Activated gamma-delta T cell (primary cell): ENCODE measurements at regions not wholly inside any gene's neighbourhood (a gene's known extent, or its start where the extent isn't known, plus 50 kb on each side); places are given as distances from the start of the nearest gene placed in this dataset.

Experiments
- DNase-seq: peaks from one replicate; lab custom pipeline; 2025; lab: John Stamatoyannopoulos, UW

- DNase-seq = no peak
Observed at GRCh38 chr2:5842326-5842725, 150.1 kb downstream of the SOX11 start.

- no peak for DNase-seq
Observed at GRCh38 chr2:5845798-5846330, 153.7 kb downstream of the SOX11 start.

- no peak for DNase-seq
Observed at GRCh38 chr2:5846881-5847280, 154.7 kb downstream of the SOX11 start.

GRCh38 chr2:5849562-5849961, 157.4 kb downstream of the SOX11 start:
- DNase-seq = no peak

- DNase-seq = no peak
Observed at GRCh38 chr2:5851410-5851809, 159.2 kb downstream of the SOX11 start.

GRCh38 chr2:5854797-5855196, 162.6 kb downstream of the SOX11 start:
- no peak for DNase-seq

- DNase-seq = no peak
Observed at GRCh38 chr2:5867056-5867455, 174.9 kb downstream of the SOX11 start.

GRCh38 chr2:5868931-5869330, 176.7 kb downstream of the SOX11 start:
- DNase-seq = no peak

GRCh38 chr2:5869936-5870335, 177.8 kb downstream of the SOX11 start:
- no peak for DNase-seq

- no peak for DNase-seq
Observed at GRCh38 chr2:5877360-5877759, 185.2 kb downstream of the SOX11 start.

GRCh38 chr2:5885451-5886173, 193.4 kb downstream of the SOX11 start:
- DNase-seq = no peak

GRCh38 chr2:5886462-5886861, 194.3 kb downstream of the SOX11 start:
- DNase-seq = no peak

GRCh38 chr2:5888126-5888525, 195.9 kb downstream of the SOX11 start:
- DNase-seq = no peak

- DNase-seq = no peak
Observed at GRCh38 chr2:5889519-5889918, 197.3 kb downstream of the SOX11 start.

- DNase-seq = no peak
Observed at GRCh38 chr2:5894355-5894754, 202.2 kb downstream of the SOX11 start.

GRCh38 chr2:5895284-5895683, 203.1 kb downstream of the SOX11 start:
- DNase-seq = no peak

- no peak for DNase-seq
Observed at GRCh38 chr2:5897249-5897648, 205.1 kb downstream of the SOX11 start.

GRCh38 chr2:5898667-5899066, 206.5 kb downstream of the SOX11 start:
- no peak for DNase-seq

- DNase-seq = no peak
Observed at GRCh38 chr2:5905661-5906060, 213.5 kb downstream of the SOX11 start.

- DNase-seq = no peak
Observed at GRCh38 chr2:5908071-5908470, 215.9 kb downstream of the SOX11 start.

GRCh38 chr2:5911718-5912117, 219.5 kb downstream of the SOX11 start:
- no peak for DNase-seq

- DNase-seq = no peak
Observed at GRCh38 chr2:5913711-5914395, 221.7 kb downstream of the SOX11 start.

GRCh38 chr2:5914811-5915611, 222.8 kb downstream of the SOX11 start:
- no peak for DNase-seq
